ENCODE measurements at regions not wholly inside any gene's neighbourhood (a gene's known extent, or its start where the extent isn't known, plus 50 kb on each side); places are given as distances from the start of the nearest gene placed in this dataset.

GRCh38 chr14:86626530-86626929 is 1096.6 kb downstream of the FLRT2 start:
- no peak overlapping the region for H3K4me3 ChIP-seq (ENCODE audit: low read depth, low read length)
- no peaks in the 10 kb centered on the region for H3K4me1 ChIP-seq (ENCODE audit: insufficient read depth)
- no peak overlapping the region for H3K27ac ChIP-seq (ENCODE audit: low read depth)
- no peaks in the 10 kb centered on the region for H3K36me3 ChIP-seq (ENCODE audit: insufficient read depth)
- DNase-seq (ENCODE audit: extremely low spot score): no peak
- WGBS: 68% methylated on average over 3 of the region's 3 CpGs

DNA sequence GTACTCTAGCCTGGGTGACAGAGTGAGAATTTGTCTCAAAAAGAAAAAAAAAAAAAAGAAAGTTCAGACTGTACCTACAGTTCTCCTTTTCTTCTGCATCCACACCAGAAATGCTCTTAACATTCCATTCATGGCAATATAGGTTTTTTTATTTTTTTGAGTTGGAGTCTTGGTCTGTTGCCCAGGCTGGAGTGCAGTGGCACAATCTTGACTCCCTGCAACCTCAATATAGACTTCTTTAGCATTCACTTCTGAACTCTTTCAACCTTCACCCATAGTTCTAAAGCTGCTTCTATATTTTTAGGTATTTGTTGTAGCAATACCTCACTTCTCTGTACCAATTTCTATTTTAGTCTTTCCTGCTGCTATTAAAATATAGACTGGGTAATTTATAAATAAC is 1095.7 kb downstream of the FLRT2 start:
- H3K36me3 ChIP-seq (ENCODE audit: insufficient read depth): no peaks in the 10 kb centered on the region
- DNase-seq (ENCODE audit: extremely low spot score): no peak
- no peak overlapping the region for H3K4me3 ChIP-seq (ENCODE audit: low read depth, low read length)
- no peak overlapping the region for H3K27ac ChIP-seq (ENCODE audit: low read depth)
- no peaks in the 10 kb centered on the region for H3K4me1 ChIP-seq (ENCODE audit: insufficient read depth)

GRCh38 chr14:86619726-86620125 is 1089.8 kb downstream of the FLRT2 start:
- no peak for DNase-seq (ENCODE audit: extremely low spot score)
- WGBS: 51% methylated on average over 2 of the region's 2 CpGs
- Histone ChIP-seq H3K27ac (ENCODE audit: low read depth) (no peak overlapping the region), H3K4me3 (ENCODE audit: low read depth, low read length) (no peak overlapping the region), H3K36me3 (ENCODE audit: insufficient read depth) (no peaks in the 10 kb centered on the region), H3K4me1 (ENCODE audit: insufficient read depth) (no peaks in the 10 kb centered on the region)

GRCh38 chr14:86613786-86614185 is 1083.8 kb downstream of the FLRT2 start:
- H3K36me3 ChIP-seq (ENCODE audit: insufficient read depth): no peaks in the 10 kb centered on the region
- peak; percentile 47 for DNase-seq (ENCODE audit: extremely low spot score)
- no peak overlapping the region for H3K27ac ChIP-seq (ENCODE audit: low read depth)
- WGBS: 42% methylated on average over 1 of the region's 1 CpG
- no peak overlapping the region for H3K4me3 ChIP-seq (ENCODE audit: low read depth, low read length)
- no peaks in the 10 kb centered on the region for H3K4me1 ChIP-seq (ENCODE audit: insufficient read depth)

DNA sequence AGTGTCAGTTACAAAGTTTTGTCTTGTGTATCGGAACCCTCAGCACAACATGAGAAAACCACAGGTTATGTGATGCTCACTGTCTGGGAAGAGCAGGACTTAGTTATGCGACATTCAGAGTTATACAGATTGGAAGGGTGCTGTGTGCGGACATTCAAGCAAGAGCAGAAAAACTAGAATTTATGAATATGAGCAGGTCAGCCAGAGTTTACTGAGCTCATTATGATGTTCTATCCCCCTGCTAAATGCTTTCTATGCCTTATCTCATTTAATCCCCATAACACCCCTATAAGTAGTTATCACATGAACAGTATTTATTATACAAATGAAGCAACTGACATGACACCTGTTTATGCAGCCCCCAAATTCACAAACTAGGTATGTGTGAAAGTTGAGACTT is 1083.2 kb downstream of the FLRT2 start:
- Histone ChIP-seq H3K4me3 (ENCODE audit: low read depth, low read length) (no peak overlapping the region), H3K36me3 (ENCODE audit: insufficient read depth) (no peaks in the 10 kb centered on the region), H3K27ac (ENCODE audit: low read depth) (no peak overlapping the region), H3K4me1 (ENCODE audit: insufficient read depth) (no peaks in the 10 kb centered on the region)
- WGBS: 63% methylated on average over 3 of the region's 3 CpGs
- peak; percentile 42 for DNase-seq (ENCODE audit: extremely low spot score)

DNA sequence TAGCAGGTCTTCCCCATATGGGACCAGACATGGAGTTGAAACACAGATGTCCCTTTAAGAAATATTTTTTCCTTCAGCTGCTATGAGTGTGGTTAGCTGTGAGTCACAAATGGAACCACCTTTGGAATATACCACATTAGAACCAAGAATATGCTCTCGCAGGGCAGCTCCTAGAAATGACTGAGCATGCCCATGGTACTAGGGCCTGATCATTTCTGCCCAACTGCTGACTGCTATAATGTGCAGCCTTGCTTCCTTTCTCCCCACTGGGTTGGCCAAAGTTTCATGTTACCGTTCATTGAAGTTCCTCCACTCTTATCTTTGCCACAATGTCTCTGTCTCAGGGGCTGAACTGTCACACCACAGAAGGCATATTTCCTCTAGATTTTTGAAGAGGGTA is 1074.6 kb downstream of the FLRT2 start:
- H3K4me3 ChIP-seq (ENCODE audit: low read depth, low read length): no peak overlapping the region
- no peak overlapping the region for H3K27ac ChIP-seq (ENCODE audit: low read depth)
- WGBS: 88% methylated on average over 2 of the region's 2 CpGs
- H3K36me3 ChIP-seq (ENCODE audit: insufficient read depth): no peaks in the 10 kb centered on the region
- DNase-seq (ENCODE audit: extremely low spot score): no peak
- no peaks in the 10 kb centered on the region for H3K4me1 ChIP-seq (ENCODE audit: insufficient read depth)

- DNase-seq (ENCODE audit: extremely low spot score): no peak
- 83% methylated on average over 3 of the region's 3 CpGs for WGBS
- Histone ChIP-seq H3K4me3 (ENCODE audit: low read depth, low read length) (no peak overlapping the region), H3K4me1 (ENCODE audit: insufficient read depth) (no peaks in the 10 kb centered on the region), H3K27ac (ENCODE audit: low read depth) (no peak overlapping the region), H3K36me3 (ENCODE audit: insufficient read depth) (no peaks in the 10 kb centered on the region)
These were observed 1072.3 kb downstream of the FLRT2 start for GRCh38 chr14:86602263-86602662.

DNA sequence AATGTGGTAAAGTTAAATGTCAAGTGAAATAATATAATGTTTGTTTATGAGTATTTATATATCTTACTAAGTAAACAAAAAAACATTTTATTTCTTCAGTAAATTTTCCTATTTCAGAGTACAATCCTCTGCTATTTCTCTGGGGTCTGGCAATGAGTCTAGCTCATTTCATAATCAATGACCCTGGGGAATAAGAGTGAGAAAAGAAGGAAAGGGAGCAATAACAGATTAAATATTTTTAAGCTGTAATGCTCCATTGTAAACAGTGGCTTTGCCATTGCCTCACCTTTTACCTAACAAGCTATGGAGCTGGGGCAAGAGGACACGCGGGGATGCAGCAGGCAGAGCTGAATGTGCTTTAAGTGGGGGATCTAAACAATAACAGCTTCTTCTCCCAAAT is 1071.9 kb downstream of the FLRT2 start:
- 93% methylated on average over 2 of the region's 2 CpGs for WGBS
- H3K4me1 ChIP-seq (ENCODE audit: insufficient read depth): no peaks in the 10 kb centered on the region
- DNase-seq (ENCODE audit: extremely low spot score): no peak
- H3K27ac ChIP-seq (ENCODE audit: low read depth): no peak overlapping the region
- no peak overlapping the region for H3K4me3 ChIP-seq (ENCODE audit: low read depth, low read length)
- H3K36me3 ChIP-seq (ENCODE audit: insufficient read depth): no peaks in the 10 kb centered on the region

DNA sequence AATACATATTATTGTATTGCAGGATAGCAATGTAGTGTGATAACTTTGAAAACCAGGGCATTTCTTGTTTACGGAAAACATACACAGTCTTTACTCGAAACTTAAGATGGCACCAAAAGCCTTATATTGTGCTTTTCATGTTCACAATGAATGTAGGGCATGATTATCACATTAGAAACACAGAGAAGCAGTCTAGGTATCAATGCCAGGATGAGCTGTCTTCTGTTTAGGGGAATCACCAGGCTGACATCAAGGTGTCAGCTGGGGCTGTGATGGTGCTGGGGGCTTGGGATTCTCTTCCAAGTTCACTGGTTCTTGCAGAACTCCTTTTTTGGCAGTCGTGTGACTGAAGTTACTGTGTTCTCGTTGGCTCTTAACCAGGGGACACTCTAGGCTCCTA is 1067.3 kb downstream of the FLRT2 start:
- 84% methylated on average over 4 of the region's 4 CpGs for WGBS
- H3K36me3 ChIP-seq (ENCODE audit: insufficient read depth): no peaks in the 10 kb centered on the region
- H3K27ac ChIP-seq (ENCODE audit: low read depth): no peak overlapping the region
- no peak overlapping the region for H3K4me3 ChIP-seq (ENCODE audit: low read depth, low read length)
- no peak for DNase-seq (ENCODE audit: extremely low spot score)
- H3K4me1 ChIP-seq (ENCODE audit: insufficient read depth): no peaks in the 10 kb centered on the region

GRCh38 chr14:86596024-86596423 is 1066.1 kb downstream of the FLRT2 start:
- Histone ChIP-seq H3K4me3 (ENCODE audit: low read depth, low read length) (no peak overlapping the region), H3K4me1 (ENCODE audit: insufficient read depth) (no peaks in the 10 kb centered on the region), H3K27ac (ENCODE audit: low read depth) (no peak overlapping the region), H3K36me3 (ENCODE audit: insufficient read depth) (no peaks in the 10 kb centered on the region)
- DNase-seq (ENCODE audit: extremely low spot score): no peak
- WGBS: 89% methylated on average over 5 of the region's 5 CpGs

DNA sequence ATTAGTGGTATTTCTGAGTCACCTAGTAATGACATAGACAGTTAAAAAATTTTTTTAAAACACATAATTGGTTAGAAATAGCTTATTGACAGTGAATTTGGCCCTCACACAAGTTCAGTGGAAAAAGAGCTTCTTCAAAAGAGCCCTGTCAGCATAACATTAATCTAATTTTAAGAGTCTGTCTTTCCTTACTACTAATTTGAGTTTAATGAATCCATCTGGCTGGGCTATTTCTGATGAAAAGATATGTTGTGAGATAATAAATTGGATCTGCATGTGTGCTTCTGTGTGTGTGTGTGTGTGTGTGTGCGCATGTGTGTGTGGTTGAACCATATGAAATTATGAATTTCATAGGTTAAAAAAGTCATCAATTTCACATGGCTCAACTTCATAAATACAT is 1045.2 kb downstream of the FLRT2 start:
- Histone ChIP-seq H3K4me3 (ENCODE audit: low read depth, low read length) (no peak overlapping the region), H3K27ac (ENCODE audit: low read depth) (no peak overlapping the region), H3K4me1 (ENCODE audit: insufficient read depth) (no peaks in the 10 kb centered on the region), H3K36me3 (ENCODE audit: insufficient read depth) (no peaks in the 10 kb centered on the region)
- peak; percentile 23 for DNase-seq (ENCODE audit: extremely low spot score)
- WGBS: 97% methylated on average over 1 of the region's 1 CpG

DNA sequence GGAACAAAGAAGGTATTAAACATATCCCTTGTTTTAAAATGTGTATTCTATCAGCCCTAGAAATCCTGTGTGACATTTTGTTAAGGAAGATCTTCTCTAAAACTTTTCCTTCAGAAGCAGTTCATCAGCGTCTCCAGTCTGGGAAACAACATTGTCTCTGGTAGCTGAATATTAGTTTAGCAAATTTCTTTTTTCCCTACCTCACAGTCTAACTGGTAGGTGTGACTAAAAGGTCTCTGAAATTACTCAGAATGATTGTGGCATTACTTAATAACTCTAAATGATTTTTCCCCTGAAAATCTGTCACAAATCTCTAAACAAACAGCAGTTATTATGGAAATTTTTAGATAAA is 1044.8 kb downstream of the FLRT2 start:
- WGBS: 52% methylated on average over 1 of the region's 1 CpG
- no peaks in the 10 kb centered on the region for H3K36me3 ChIP-seq (ENCODE audit: insufficient read depth)
- no peak for DNase-seq (ENCODE audit: extremely low spot score)

DNA sequence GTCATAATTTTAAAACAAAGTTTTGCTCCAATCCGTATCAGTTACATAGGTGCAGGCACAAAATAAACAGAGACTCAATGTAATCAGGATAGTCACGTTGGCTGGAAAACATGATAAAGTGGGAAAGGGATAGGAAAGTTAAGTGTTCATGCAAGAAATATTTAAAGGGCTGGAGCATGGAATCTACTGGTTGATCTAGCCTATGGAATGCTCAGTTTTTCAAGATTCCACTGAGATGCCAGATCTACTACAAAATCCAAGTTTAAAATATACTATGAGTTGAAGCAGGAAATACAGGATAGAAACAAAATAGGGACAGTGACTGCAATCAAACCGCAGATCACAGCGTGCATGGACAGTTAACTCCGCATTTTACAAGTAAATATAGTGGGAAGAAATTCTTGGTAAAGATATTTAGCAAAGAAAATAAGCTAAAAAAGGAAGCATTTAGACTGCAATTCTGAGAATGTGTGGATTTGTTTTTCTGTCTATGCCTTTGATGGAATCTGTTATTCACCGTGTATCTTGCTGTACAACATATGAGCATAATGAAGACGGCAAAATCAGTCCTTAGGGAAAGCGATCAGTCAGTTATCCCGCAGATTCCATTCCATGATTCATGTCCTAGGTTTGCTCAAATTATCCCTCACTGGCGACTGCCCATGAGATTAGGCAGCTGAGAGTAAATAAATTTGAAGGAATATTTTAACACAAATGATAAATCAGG is 1044.3 kb downstream of the FLRT2 start:
- WGBS: 57% methylated on average over 10 of the region's 10 CpGs
- no peaks in the 10 kb centered on the region for H3K36me3 ChIP-seq (ENCODE audit: insufficient read depth)
- H3K4me3 ChIP-seq (ENCODE audit: low read depth, low read length): no peak overlapping the region
- DNase-seq (ENCODE audit: extremely low spot score): no peak
- H3K4me1 ChIP-seq (ENCODE audit: insufficient read depth): no peaks in the 10 kb centered on the region
- H3K27ac ChIP-seq (ENCODE audit: low read depth): no peak overlapping the region

More for the DNA sequence above, 1044.8 kb downstream of the FLRT2 start:
- H3K27ac ChIP-seq (ENCODE audit: low read depth): no peak overlapping the region
- no peaks in the 10 kb centered on the region for H3K4me1 ChIP-seq (ENCODE audit: insufficient read depth)
- no peak overlapping the region for H3K4me3 ChIP-seq (ENCODE audit: low read depth, low read length)

GRCh38 chr14:86570371-86570770 is 1040.4 kb downstream of the FLRT2 start:
- no peaks in the 10 kb centered on the region for H3K4me1 ChIP-seq (ENCODE audit: insufficient read depth)
- no peak overlapping the region for H3K4me3 ChIP-seq (ENCODE audit: low read depth, low read length)
- no peak for DNase-seq (ENCODE audit: extremely low spot score)
- H3K36me3 ChIP-seq (ENCODE audit: insufficient read depth): no peaks in the 10 kb centered on the region
- no peak overlapping the region for H3K27ac ChIP-seq (ENCODE audit: low read depth)

DNA sequence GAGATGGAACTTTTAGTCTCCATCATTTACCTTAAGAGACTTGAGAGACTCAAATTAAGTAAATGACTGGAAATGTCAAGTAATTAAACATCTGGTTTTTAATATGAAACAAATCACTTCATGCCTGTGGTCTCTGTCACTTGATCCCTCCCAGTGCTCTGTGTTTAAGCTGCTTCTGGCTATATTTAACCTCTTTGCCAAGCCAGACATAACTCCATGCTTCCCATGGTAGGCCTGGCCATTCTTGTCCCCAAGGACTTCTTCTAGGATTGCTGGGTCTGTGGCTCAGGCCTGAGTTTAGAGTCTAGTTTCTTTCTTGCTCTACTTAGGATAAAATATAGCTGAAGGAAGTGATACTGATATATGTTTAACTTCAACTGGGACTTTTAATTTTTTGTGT is 1013.6 kb downstream of the FLRT2 start:
- Histone ChIP-seq H3K4me3 (ENCODE audit: low read depth, low read length) (no peak overlapping the region), H3K4me1 (ENCODE audit: insufficient read depth) (no peaks in the 10 kb centered on the region)
- DNase-seq (ENCODE audit: extremely low spot score): no peak

More for the DNA sequence above, 1013.6 kb downstream of the FLRT2 start:
- no peaks in the 10 kb centered on the region for H3K36me3 ChIP-seq (ENCODE audit: insufficient read depth)
- no peak overlapping the region for H3K27ac ChIP-seq (ENCODE audit: low read depth)

Data from urinary bladder (tissue), 3 donors.